Muscle layer of colon (tissue), 2 donors: ENCODE measurements at regions not wholly inside any gene's neighbourhood (a gene's known extent, or its start where the extent isn't known, plus 50 kb on each side); places are given as distances from the start of the nearest gene placed in this dataset.
"Not testable (repeated sequence)": the region's sequence is repeated elsewhere in the genome, so short reads cannot be mapped to it uniquely, and the experiment has no call there.

Source experiments
- H3K27ac ChIP-seq: one replicate; pipeline ENCODE4 v1.7.0; 2013; ENCODE audit warnings: low read depth, mild to moderate bottlenecking, low read length, moderate library complexity
- H3K27me3 ChIP-seq, 2 donors: one replicate each; pipeline ENCODE4 v1.7.0; 2013; ENCODE audit warnings: low read length in 2 of 2, mild to moderate bottlenecking in 2 of 2; ENCODE audit not compliant: insufficient read depth in 2 of 2, control insufficient read depth in 1 of 2
- H3K36me3 ChIP-seq: one replicate; pipeline ENCODE4 v1.7.0; 2013; ENCODE audit warnings: mild to moderate bottlenecking, low read length; ENCODE audit not compliant: insufficient read depth
- H3K4me1 ChIP-seq: one replicate; pipeline ENCODE4 v1.7.0; 2013; ENCODE audit warnings: mild to moderate bottlenecking, low read length; ENCODE audit not compliant: insufficient read depth
- H3K4me3 ChIP-seq, 2 donors: one replicate each; pipeline ENCODE4 v1.7.0; 2013; ENCODE audit warnings: low read length in 2 of 2, low read depth in 1 of 2, mild to moderate bottlenecking in 1 of 2, moderate library complexity in 1 of 2
- H3K9ac ChIP-seq: one replicate; pipeline ENCODE4 v1.7.0; 2013; ENCODE audit warnings: low read length
- H3K9me3 ChIP-seq: one replicate; pipeline ENCODE4 v1.7.0; 2013; ENCODE audit warnings: mild to moderate bottlenecking, low read length
- donor health status: abdominal sarcoma.
- donor health status: Adenocarcinoma of cecum.

- Histone ChIP-seq H3K9me3 (no peaks in the 10 kb centered on the region), H3K4me1 (no peaks in the 10 kb centered on the region), H3K27me3 (no peaks in the 10 kb centered on the region), H3K4me3 (no peak overlapping the region), H3K27ac (no peak overlapping the region), H3K9ac (no peak overlapping the region), H3K36me3 (no peaks in the 10 kb centered on the region)
Observed at GRCh38 chr10:9331583-9332008, 1277.1 kb downstream of the GATA3 start.

DNA sequence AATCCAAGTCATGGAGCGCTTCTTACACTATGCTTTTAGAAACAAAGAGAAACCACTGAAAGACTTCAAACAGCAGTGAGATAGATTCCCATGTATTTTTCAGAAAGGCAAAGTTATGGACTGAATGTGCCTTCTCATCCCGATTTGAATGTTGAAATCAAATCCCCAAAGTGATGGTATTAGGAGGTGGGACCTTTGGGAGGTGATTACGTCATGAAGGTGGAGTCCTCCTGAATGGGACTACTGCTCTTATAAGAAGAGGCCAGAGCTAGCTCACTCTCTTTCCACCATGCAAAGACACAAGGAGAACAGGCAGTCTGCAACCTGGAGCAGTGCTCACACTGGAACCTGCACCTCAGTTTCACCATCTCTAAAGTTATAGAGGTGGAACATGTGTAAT lies 1279.8 kb downstream of the GATA3 start:
- Histone ChIP-seq H3K4me3 (no peak overlapping the region), H3K4me1 (no peaks in the 10 kb centered on the region), H3K27me3 (no peaks in the 10 kb centered on the region), H3K27ac (no peak overlapping the region), H3K9me3 (no peaks in the 10 kb centered on the region), H3K9ac (no peak overlapping the region), H3K36me3 (no peaks in the 10 kb centered on the region)

GRCh38 chr10:9339716-9340115 lies 1285.2 kb downstream of the GATA3 start:
- no peaks in the 10 kb centered on the region for H3K36me3 ChIP-seq
- no peaks in the 10 kb centered on the region for H3K27me3 ChIP-seq
- no peak overlapping the region for H3K27ac ChIP-seq
- no peaks in the 10 kb centered on the region for H3K4me1 ChIP-seq
- H3K9ac ChIP-seq = no peak overlapping the region
- H3K4me3 ChIP-seq = no peak overlapping the region
- H3K9me3 ChIP-seq = no peaks in the 10 kb centered on the region

- H3K9ac ChIP-seq = no peak overlapping the region
- H3K9me3 ChIP-seq = no peaks in the 10 kb centered on the region
- no peaks in the 10 kb centered on the region for H3K27me3 ChIP-seq
- H3K27ac ChIP-seq = no peak overlapping the region
- no peak overlapping the region for H3K4me3 ChIP-seq
- H3K4me1 ChIP-seq = no peaks in the 10 kb centered on the region
- H3K36me3 ChIP-seq = no peaks in the 10 kb centered on the region
Observed at GRCh38 chr10:9342885-9343570, 1288.5 kb downstream of the GATA3 start.

DNA sequence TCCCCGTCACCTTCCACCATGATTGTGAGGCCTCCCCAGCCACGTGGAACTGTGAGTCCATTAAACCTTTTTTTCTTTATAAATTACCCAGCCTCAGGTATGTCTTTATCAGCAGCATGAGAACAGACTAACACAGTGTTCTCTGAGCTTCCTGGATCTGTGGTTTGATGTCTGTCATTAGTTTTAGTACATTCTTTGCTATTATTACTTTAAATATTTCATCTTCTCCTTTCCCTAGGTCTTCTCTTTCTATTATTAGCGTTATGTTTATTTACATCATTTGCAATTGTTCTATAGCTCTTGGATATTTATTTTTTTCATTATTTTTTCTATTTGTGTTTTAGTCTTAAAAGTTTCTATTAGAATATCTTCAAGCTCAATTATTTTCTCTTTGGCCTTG lies 1293.4 kb downstream of the GATA3 start:
- H3K4me3 ChIP-seq = not testable (repeated sequence)

DNA sequence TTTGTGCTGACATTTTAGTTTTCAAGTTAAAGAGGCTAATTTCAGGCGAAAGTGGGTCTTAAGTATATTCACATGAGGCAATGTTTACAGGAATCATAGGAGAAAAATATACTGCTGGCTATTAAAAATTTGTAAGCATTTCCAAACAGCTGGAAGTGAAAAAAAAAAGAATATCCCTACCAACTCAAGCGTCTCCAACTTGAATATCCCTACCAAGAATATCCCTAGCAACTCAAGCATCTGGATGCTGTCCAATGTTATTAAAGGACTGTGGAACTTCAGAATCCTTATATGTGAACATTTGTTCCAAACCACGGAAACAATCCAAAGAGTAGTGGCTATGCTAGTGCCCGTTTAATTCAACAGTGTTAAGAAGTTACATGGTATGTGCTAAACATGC lies 1303.0 kb downstream of the GATA3 start:
- no peaks in the 10 kb centered on the region for H3K4me1 ChIP-seq
- H3K4me3 ChIP-seq = no peak overlapping the region
- H3K9me3 ChIP-seq = no peaks in the 10 kb centered on the region
- H3K9ac ChIP-seq = no peak overlapping the region
- no peaks in the 10 kb centered on the region for H3K36me3 ChIP-seq
- H3K27me3 ChIP-seq = no peaks in the 10 kb centered on the region
- no peak overlapping the region for H3K27ac ChIP-seq

More for the DNA sequence above, 1293.4 kb downstream of the GATA3 start:
- not testable (repeated sequence) for H3K27ac ChIP-seq, H3K9ac ChIP-seq, H3K27me3 ChIP-seq, H3K9me3 ChIP-seq, H3K36me3 ChIP-seq, H3K4me1 ChIP-seq

GRCh38 chr10:9362721-9363120 lies 1308.2 kb downstream of the GATA3 start:
- Histone ChIP-seq H3K9ac (no peak overlapping the region), H3K4me1 (no peaks in the 10 kb centered on the region), H3K27me3 (no peaks in the 10 kb centered on the region), H3K27ac (no peak overlapping the region), H3K9me3 (no peaks in the 10 kb centered on the region), H3K36me3 (no peaks in the 10 kb centered on the region), H3K4me3 (no peak overlapping the region)

- H3K4me1 ChIP-seq = no peaks in the 10 kb centered on the region
- H3K9me3 ChIP-seq = no peaks in the 10 kb centered on the region
- no peaks in the 10 kb centered on the region for H3K27me3 ChIP-seq
- no peak overlapping the region for H3K9ac ChIP-seq
- no peaks in the 10 kb centered on the region for H3K36me3 ChIP-seq
- no peak overlapping the region for H3K27ac ChIP-seq
- H3K4me3 ChIP-seq = no peak overlapping the region
Observed at GRCh38 chr10:9379183-9379582, 1324.7 kb downstream of the GATA3 start.

GRCh38 chr10:9381733-9382532 lies 1327.4 kb downstream of the GATA3 start:
- H3K9ac ChIP-seq = no peak overlapping the region

GRCh38 chr10:9382533-9382866 lies 1328.0 kb downstream of the GATA3 start:
- Histone ChIP-seq H3K9ac (no peak overlapping the region), H3K4me1 (no peaks in the 10 kb centered on the region), H3K27me3 (no peaks in the 10 kb centered on the region), H3K4me3 (no peak overlapping the region), H3K27ac (no peak overlapping the region), H3K9me3 (no peaks in the 10 kb centered on the region), H3K36me3 (no peaks in the 10 kb centered on the region)

More at GRCh38 chr10:9381733-9382532, 1327.4 kb downstream of the GATA3 start:
- Histone ChIP-seq H3K36me3 (no peaks in the 10 kb centered on the region), H3K4me1 (no peaks in the 10 kb centered on the region), H3K9me3 (no peaks in the 10 kb centered on the region), H3K27me3 (no peaks in the 10 kb centered on the region), H3K27ac (no peak overlapping the region), H3K4me3 (no peak overlapping the region)

DNA sequence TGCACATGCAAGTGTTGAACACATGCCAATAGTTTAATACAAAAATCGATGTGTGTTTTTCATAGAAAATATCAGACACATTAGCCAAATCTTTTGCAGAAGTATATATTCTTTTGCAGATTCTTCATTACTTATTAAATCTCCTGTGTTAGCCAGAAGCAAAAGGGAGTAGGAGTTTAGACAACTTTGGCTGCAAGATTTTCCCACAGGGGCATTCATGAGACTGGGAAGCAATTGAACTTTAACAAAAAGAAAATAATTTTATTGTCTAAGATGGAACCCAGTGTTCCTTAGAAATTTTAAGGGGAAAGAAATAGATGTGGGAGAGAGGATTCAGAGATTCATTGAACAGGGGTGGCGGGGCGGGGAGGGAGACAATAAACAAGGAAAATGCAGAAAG lies 1336.0 kb downstream of the GATA3 start:
- no peak overlapping the region for H3K9ac ChIP-seq

More for the DNA sequence above, 1336.0 kb downstream of the GATA3 start:
- H3K9me3 ChIP-seq = no peaks in the 10 kb centered on the region
- H3K27ac ChIP-seq = no peak overlapping the region
- no peaks in the 10 kb centered on the region for H3K4me1 ChIP-seq
- no peaks in the 10 kb centered on the region for H3K36me3 ChIP-seq
- H3K27me3 ChIP-seq = no peaks in the 10 kb centered on the region
- no peak overlapping the region for H3K4me3 ChIP-seq
